HepG2 (cell line): ENCODE measurements at regions not wholly inside any gene's neighbourhood (a gene's known extent, or its start where the extent isn't known, plus 50 kb on each side); places are given as distances from the start of the nearest gene placed in this dataset.

ENCODE experiments used
- ATAC-seq: fragments of 200-7000 bp; cut with Tn5 transposase; 3 replicates; pipeline ENCODE4 v1.9.1; 2020; ENCODE audit warnings: mild to moderate bottlenecking, moderate library complexity
- BruUV-seq: library from RNA; stranded (reverse); fragments of 400-500 nt; replicated peaks from 2 replicates; lab custom pipeline; 2021; lab: Mats Ljungman, UMichigan
- CTCF ChIA-PET: fragments of 300-600 bp; formaldehyde crosslinking; extraction: SDS; loops from one replicate; lab custom pipeline; 2021; ENCODE audit warnings: low total read pairs, inconsistent platforms, low intra/inter-chr PET ratio; lab: Yijun Ruan, JAX
- POLR2A ChIA-PET: fragments of 350-600 bp; sonication (Branson Sonifier 250); formaldehyde crosslinking; loops from one replicate; lab custom pipeline; 2020; ENCODE audit warnings: antibody characterized with exemption, inconsistent platforms; lab: Yijun Ruan, JAX
- DNase-seq: peaks from one replicate; pipeline ENCODE4 v3.0.0-alpha.2; 2015; ENCODE audit warnings: low spot score
- FAIRE-seq: peaks from 3 replicates; lab custom pipeline; 2011; peaks lifted over from hg19 to GRCh38; lab: Jason Lieb, UNC
- H2AFZ ChIP-seq: one replicate; pipeline ENCODE4 v1.6.1; 2011; ENCODE audit warnings: low read length, inconsistent platforms
- H3K27ac ChIP-seq: fragments of 300-600 bp; 3 replicates; pipeline ENCODE4 v1.8.0; 2011; ENCODE audit warnings: mixed run types, mild to moderate bottlenecking, mixed read lengths, low read length, inconsistent platforms; ENCODE audit not compliant: insufficient read depth; ENCODE audit errors: extremely low read length
- H3K27me3 ChIP-seq, 2 experiments: fragments of 200-600 bp in 1 of 2; 2 replicates in 1 of 2; 3 replicates in 1 of 2; pipeline versions ENCODE4 v1.6.0 to v1.8.0; 2011; ENCODE audit warnings: low read length in 2 of 2, mild to moderate bottlenecking in 2 of 2, moderate library complexity in 2 of 2, inconsistent platforms in 1 of 2; ENCODE audit not compliant: insufficient read depth in 2 of 2, control insufficient read depth in 1 of 2
- H3K36me3 ChIP-seq, 2 experiments: fragments of 200-600 bp in 1 of 2; replicated peaks in 1 of 2; 2 replicates in 1 of 2; 3 replicates in 1 of 2; pipeline versions ENCODE4 v1.5.1 to v1.8.0; 2011; ENCODE audit warnings: low read length in 2 of 2, inconsistent platforms in 1 of 2; ENCODE audit not compliant: insufficient read depth in 2 of 2, control insufficient read depth in 1 of 2
- H3K4me1 ChIP-seq: 2 replicates; pipeline ENCODE4 v1.5.1; 2012; ENCODE audit warnings: low read length, inconsistent platforms; ENCODE audit not compliant: insufficient read depth
- H3K4me2 ChIP-seq: 2 replicates; pipeline ENCODE4 v1.6.0; 2011; ENCODE audit warnings: low read depth, low read length, inconsistent platforms
- H3K4me3 ChIP-seq, 3 experiments: fragments of 200-600 bp in 1 of 3; sonication (generic), shearing (Covaris generic) in 1 of 3; replicated peaks in 1 of 3; 2 replicates each; pipeline ENCODE4 v1.5.1; 2011 to 2016; ENCODE audit warnings: low read length in 3 of 3, inconsistent platforms in 2 of 3, low read depth in 2 of 3, mild to moderate bottlenecking in 2 of 3, control low read depth in 1 of 3, mixed read lengths in 1 of 3; ENCODE audit not compliant: insufficient read depth in 1 of 3
- H3K79me2 ChIP-seq: one replicate; pipeline ENCODE4 v1.6.1; 2011; ENCODE audit warnings: low read length, inconsistent platforms; ENCODE audit not compliant: insufficient read depth
- H3K9ac ChIP-seq: 2 replicates; pipeline ENCODE4 v1.6.0; 2011; ENCODE audit warnings: mild to moderate bottlenecking, low read depth, low read length, inconsistent platforms; ENCODE audit not compliant: insufficient read depth
- H3K9me3 ChIP-seq: 2 replicates; pipeline ENCODE4 v1.5.1; 2012; ENCODE audit warnings: mild to moderate bottlenecking, low read length
- H4K20me1 ChIP-seq: 2 replicates; pipeline ENCODE4 v1.6.0; 2011; ENCODE audit warnings: inconsistent platforms, mild to moderate bottlenecking, low read length, moderate library complexity; ENCODE audit not compliant: insufficient read depth
- JUND ChIP-seq: sonication (generic); formaldehyde crosslinking; IDR thresholded peaks from 2 replicates; pipeline ENCODE4 v1.8.0; 2022; ENCODE audit warnings: mild to moderate bottlenecking, missing genetic modification reagents
- LCORL ChIP-seq, 2 experiments: fragments of 450-650 bp in 1 of 2; sonication (generic) in 1 of 2; formaldehyde crosslinking in 1 of 2; IDR thresholded peaks; 2 replicates each; pipeline versions ENCODE4 v1.5.0 to v1.6.1; 2017 to 2020; ENCODE audit warnings: antibody characterized with exemption in 1 of 2, missing genetic modification reagents in 1 of 2
- MBNL3 ChIP-seq: fragments of 250-450 bp; sonication (Bioruptor Pico); conservative IDR thresholded peaks from 2 replicates; pipeline ENCODE4 v1.8.0; 2022; ENCODE audit warnings: mild to moderate bottlenecking, inconsistent platforms
- PHF5A ChIP-seq: IDR thresholded peaks from one replicate; pipeline ENCODE4 v1.6.1; 2018; ENCODE audit warnings: low read depth, missing genetic modification reagents; ENCODE audit not compliant: unreplicated experiment
- SIX4 ChIP-seq: sonication (generic); formaldehyde crosslinking; IDR thresholded peaks from 2 replicates; pipeline ENCODE4 v1.4.0; 2020; ENCODE audit warnings: missing genetic modification reagents
- TCF12 ChIP-seq, 2 experiments: fragments of 450-650 bp in 1 of 2; sonication (generic) in 1 of 2; formaldehyde crosslinking in 1 of 2; IDR thresholded peaks; 2 replicates each; pipeline versions ENCODE4 v1.6.1 to v1.8.0; 2017 to 2022; ENCODE audit warnings: antibody characterized with exemption in 1 of 2, mild to moderate bottlenecking in 1 of 2, missing genetic modification reagents in 1 of 2, moderate library complexity in 1 of 2
- ZFP41 ChIP-seq: sonication (generic); formaldehyde crosslinking; IDR thresholded peaks from 2 replicates; pipeline ENCODE4 v1.4.0; 2020; ENCODE audit warnings: mild to moderate bottlenecking, missing genetic modification reagents, borderline replicate concordance
- ZNF234 ChIP-seq: sonication (generic); formaldehyde crosslinking; conservative IDR thresholded peaks from 2 replicates; pipeline ENCODE4 v1.5.1; 2020; ENCODE audit warnings: mild to moderate bottlenecking, missing genetic modification reagents
- ZNF350 ChIP-seq: sonication (generic); formaldehyde crosslinking; IDR thresholded peaks from 2 replicates; pipeline ENCODE4 v1.4.0; 2020; ENCODE audit warnings: mild to moderate bottlenecking, low read depth, missing genetic modification reagents, borderline replicate concordance
- ZNF484 ChIP-seq: sonication (generic); formaldehyde crosslinking; IDR thresholded peaks from 2 replicates; pipeline ENCODE4 v1.5.1; 2020; ENCODE audit warnings: mild to moderate bottlenecking, low read depth, missing genetic modification reagents, borderline replicate concordance
- ZNF607 ChIP-seq: sonication (generic); formaldehyde crosslinking; IDR thresholded peaks from 2 replicates; pipeline ENCODE4 v1.5.1; 2020; ENCODE audit warnings: missing genetic modification reagents, mild to moderate bottlenecking, borderline replicate concordance
- ZNF703 ChIP-seq: sonication (generic); formaldehyde crosslinking; IDR thresholded peaks from 2 replicates; pipeline ENCODE4 v1.5.1; 2020; ENCODE audit warnings: missing genetic modification reagents, mild to moderate bottlenecking, moderate library complexity, borderline replicate concordance
- WGBS: methylation state at CpG from one replicate; pipeline ENCODE4 v1.1.6; 2017; ENCODE audit warnings: low lambda C conversion rate; 5-methylcytosine and 5-hydroxymethylcytosine counted together
- in situ Hi-C: cut with HindIII; loops from 2 replicates; pipeline ENCODE4 v1.10.0; 2017; ENCODE audit warnings: low pct_unique_long_range_greater_than_20kb; ENCODE audit not compliant: extremely low pct_ligation_motif_present
- intact Hi-C: fragments of 100-400 bp; cut with micrococcal nuclease; formaldehyde crosslinking; loops from one replicate; pipeline ENCODE4 v1.10.0; 2022; ENCODE audit not compliant: unreplicated experiment

DNA sequence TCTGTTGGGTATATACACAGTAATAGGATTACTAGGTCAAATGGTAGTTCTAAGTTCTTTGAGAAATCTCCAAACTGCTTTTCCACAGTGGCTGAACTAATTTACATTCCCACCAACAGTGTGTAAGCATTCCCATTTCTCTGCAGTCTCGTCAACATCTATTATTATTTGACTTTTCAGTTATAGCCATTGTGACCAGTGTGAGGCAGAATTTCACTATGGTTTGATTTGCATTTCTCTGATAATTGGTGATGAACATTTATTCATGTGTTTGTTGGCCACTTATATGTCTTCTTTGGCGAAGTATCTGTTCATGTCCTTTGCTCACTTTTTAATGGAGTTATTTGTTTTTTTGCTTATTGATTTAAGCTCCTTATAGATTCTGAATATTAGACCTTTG lies 596.2 kb upstream of the DAB2 start (continued):
- TF ChIP-seq MBNL3 (CRISPR knock-in tag): no peak
- no peak for TF ChIP-seq PHF5A (CRISPR knock-in tag)
- TF ChIP-seq ZNF484 (CRISPR knock-in tag): no peak
- no peak for TF ChIP-seq ZNF703
- TF ChIP-seq ZFP41 (CRISPR knock-in tag): no peak
- TF ChIP-seq, all 625 proteins: peak for 0

DNA sequence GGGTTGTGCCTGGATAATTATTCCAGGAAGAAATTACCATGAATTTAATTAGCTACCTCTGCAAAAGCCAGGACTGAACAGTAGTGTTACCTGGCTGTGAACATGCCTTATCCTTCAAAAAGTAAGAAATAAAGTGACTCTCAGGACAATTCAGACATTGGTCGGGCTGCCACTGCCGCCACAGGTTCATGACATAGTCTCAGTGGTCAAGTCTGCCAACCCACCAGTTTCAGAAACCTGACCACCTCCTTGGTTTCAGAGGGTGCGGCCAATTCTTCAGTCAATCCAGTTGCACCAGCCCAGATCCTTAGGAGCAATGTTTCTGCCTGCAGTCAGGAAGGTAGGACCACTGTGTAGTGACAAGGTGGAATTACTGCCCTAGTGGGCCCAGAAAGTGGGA lies 593.1 kb upstream of the DAB2 start:
- no peak overlapping the region for H2AFZ ChIP-seq
- H3K27ac ChIP-seq: no peak overlapping the region
- POLR2A ChIA-PET: no interaction called here
- no peaks in the 10 kb centered on the region for H3K4me1 ChIP-seq
- FAIRE-seq: no peak
- intact Hi-C loops: no loop called here
- no peaks in the 10 kb centered on the region for H3K79me2 ChIP-seq
- no TSS peak for BruUV-seq
- H3K4me3 ChIP-seq: no peak overlapping the region
- no peaks in the 10 kb centered on the region for H4K20me1 ChIP-seq
- H3K9ac ChIP-seq: no peak overlapping the region
- 3% methylated on average over 3 of the region's 3 CpGs for WGBS
- ATAC-seq: no peak
- in situ Hi-C loops: no loop called here
- no peaks in the 10 kb centered on the region for H3K36me3 ChIP-seq
- H3K4me2 ChIP-seq: no peak overlapping the region
- no peak for DNase-seq
- H3K27me3 ChIP-seq: no peaks in the 10 kb centered on the region
- CTCF ChIA-PET: no interaction called here
- TF ChIP-seq ZNF607: no peak
- no peak for TF ChIP-seq SIX4 (CRISPR knock-in tag)
- TF ChIP-seq TCF12 (IDR thresholded peaks at IDR 0.05): no peak
- TF ChIP-seq TCF12 (CRISPR knock-in tag; IDR thresholded peaks at IDR 0.05): no peak
- no peak for TF ChIP-seq ZNF234 (CRISPR knock-in tag)
- TF ChIP-seq JUND (CRISPR knock-in tag): no peak
- no peak for TF ChIP-seq LCORL (IDR thresholded peaks at IDR 0.05)
- TF ChIP-seq LCORL (CRISPR knock-in tag; IDR thresholded peaks at IDR 0.05): no peak
- no peak for TF ChIP-seq ZNF350
- H3K9me3 ChIP-seq: peaks cover 33% of the 10 kb centered on the region; the same call in 1 of the 2 replicates
